ENCODE measurements at regions not wholly inside any gene's neighbourhood (a gene's known extent, or its start where the extent isn't known, plus 50 kb on each side); places are given as distances from the start of the nearest gene placed in this dataset.
"Not testable (repeated sequence)": the region's sequence is repeated elsewhere in the genome, so short reads cannot be mapped to it uniquely, and the experiment has no call there.

DNA sequence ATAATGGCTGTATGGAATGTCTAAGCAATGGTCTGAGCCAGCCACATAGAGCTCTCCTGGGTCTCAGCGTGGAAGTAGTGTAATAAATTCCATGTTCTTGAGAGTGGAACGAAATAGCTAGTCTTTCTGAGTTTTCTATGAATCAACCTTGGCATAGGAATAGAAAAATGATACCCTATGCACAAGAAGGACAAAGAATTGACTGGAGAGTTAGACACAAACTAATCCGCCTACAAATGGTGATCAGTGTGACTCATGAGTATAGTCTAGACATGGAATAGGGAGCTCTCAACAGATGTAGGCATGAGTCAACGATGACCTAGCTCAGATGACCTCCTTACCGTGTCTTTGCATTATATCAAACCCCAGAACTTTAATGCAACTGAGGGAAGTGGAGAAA lies 256.8 kb upstream of the GRIN3A start:
- DNase-seq (ENCODE audit: low read depth, low spot score) = no peak

DNA sequence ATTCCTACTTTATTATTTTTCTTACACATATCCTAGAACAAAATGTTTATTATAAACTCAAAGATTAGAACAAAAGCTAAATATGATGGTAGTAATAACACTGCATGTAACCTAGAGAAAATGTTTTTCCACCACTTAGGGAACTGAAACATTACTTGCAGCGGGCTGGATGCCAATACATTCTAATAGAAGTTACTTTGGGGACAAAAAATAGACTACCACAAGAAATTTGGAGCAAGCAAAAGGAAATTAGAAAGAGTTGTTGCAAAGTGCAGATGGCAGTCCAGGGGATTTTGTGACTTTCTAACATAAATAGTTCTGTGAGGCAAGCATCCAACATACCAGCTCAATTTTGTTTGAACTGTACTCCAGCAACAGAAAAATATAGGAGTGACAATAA lies 255.3 kb upstream of the GRIN3A start:
- DNase-seq (ENCODE audit: low read depth, low spot score) = no peak

DNA sequence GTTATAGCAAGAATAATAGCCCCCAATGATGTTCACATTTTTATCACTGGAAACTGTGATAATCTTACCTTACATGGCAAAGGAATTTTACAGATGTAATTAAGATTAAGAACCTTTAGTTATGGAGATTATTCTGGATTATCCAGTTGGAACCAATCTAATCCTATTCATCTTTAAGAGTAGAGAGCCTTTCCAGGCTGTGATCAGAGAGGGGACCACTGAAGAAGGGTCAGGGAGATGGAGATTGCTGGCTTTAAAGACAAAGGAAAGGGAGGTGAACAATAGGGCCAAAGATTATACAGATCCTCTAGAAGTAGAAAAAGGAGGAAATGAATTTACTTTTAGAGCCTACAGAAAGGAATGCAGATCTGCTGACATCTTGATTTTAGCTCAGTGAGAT lies 253.5 kb upstream of the GRIN3A start:
- no peak for DNase-seq (ENCODE audit: low read depth, low spot score)

DNA sequence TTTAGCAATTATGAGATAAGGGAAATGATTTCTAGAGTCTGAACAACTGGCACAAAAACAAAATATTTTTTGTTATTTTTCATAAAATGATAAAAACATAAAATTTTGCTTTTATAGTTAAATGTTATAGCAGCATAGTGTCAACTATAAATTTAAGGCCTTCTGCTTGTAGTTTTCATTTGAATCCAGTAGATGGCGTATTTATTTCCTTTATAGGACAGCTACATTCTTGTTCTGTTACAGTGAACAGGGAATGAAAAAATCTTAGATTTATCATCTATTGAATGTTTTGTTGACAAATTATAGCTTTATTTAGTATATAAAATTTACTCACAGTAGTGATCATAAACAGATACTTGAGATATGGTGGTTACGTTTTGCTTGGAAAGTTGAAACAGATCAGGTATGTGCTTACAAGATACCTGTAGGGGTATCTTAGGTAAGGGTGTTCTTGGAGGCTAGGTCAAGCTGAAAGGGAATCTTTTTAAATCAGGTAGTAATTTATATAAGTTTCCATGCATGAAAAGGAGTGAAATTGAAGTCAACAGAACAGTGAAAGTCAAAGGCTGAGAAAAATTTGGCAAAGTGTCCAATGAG lies 239.3 kb upstream of the GRIN3A start:
- DNase-seq (ENCODE audit: low read depth, low spot score) = no peak

DNA sequence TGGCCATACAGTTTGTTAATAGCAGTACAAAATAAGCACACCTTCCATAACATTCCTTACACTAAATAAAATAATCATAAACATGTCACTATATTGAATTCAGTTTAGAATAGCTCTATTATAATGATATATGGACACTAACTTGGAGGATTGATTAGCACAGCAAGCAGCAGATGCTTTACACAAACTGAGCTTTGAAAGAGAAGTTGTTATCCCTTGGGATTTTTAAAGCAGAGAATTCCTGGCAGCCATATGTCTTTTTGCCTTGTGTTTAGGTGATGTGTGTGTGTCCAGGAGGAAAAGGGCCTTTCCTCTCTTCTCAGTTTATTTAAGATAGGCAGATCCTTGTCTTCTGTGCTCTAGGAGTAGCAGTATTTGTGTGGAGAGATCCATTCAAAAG lies 232.2 kb upstream of the GRIN3A start:
- no peak for DNase-seq (ENCODE audit: low read depth, low spot score)

DNA sequence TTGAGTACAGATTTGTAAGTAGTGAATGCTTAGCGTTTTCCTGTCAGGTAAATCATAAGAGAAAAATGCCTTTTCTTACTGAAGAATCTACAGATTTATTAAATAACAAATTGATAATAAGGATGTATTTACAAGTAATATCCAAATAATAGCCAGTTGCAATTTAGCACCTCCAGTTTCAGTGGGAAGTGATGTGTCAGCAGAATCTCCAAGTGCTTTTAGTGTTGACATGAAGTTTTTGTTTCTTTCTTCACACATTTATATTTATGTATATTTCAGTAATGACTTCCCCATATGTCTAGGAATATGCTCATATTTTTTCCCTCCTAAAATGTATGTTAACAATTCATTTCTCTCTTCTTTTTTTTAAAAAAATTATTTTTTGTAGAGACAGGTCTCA lies 229.9 kb upstream of the GRIN3A start:
- DNase-seq (ENCODE audit: low read depth, low spot score) = no peak

DNA sequence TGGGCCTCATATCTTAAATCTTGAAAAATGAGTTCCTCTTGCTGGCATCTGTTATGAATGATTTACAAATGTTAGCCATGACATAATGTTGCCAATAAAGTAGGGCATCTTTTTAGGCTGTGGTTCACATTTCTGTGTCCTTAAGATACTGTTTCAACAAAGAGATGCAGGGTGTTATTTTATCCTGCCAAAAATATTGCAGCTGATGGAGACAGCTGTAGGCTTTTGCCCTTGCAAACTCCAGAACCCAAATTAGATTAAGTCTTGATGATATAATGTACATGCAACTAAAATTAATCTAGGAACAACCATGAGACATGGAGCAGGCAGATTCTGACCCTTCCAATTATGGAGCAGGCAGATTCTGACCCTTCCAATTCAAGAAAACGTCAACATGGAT lies 228.2 kb upstream of the GRIN3A start:
- no peak for DNase-seq (ENCODE audit: low read depth, low spot score)

DNA sequence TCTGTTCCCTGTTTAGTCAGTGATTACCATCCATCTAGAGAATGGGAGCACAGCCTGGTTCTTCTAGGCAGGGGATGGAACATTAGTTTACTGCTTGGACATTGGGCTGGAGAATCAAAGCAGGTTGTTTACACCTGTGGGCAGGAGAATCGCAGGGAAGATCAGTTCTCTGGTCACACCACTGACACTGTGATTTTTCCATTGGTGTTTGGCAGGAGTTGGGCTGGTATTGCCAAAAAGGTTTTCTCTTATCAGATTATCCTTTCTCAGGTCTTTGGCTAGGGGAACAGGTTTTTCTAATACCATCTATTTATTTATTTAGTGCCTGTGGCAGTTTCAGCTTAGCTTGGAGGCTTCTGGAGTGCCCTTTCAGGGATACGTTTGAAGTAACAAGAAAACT lies 219.3 kb upstream of the GRIN3A start:
- no peak for DNase-seq (ENCODE audit: low read depth, low spot score)

DNA sequence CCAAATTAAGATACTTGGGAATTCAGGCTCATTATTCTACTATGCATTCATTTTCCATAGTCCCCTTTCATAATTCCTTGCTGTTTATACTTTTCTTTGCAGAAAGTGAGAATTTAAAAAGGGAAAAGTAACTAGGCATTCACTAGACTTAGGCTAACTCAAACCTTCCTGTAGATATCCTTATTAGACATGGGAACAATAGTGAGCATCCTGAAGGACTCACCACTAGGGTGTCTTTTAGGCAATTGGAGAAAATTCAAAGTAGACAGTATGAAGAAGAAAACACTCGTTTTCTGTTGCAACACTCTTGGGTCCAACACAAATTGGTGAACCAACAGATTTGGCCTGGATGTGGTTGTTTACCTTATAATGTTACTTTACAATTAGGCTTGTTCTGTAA lies 213.2 kb upstream of the GRIN3A start:
- DNase-seq (ENCODE audit: low read depth, low spot score) = no peak

DNA sequence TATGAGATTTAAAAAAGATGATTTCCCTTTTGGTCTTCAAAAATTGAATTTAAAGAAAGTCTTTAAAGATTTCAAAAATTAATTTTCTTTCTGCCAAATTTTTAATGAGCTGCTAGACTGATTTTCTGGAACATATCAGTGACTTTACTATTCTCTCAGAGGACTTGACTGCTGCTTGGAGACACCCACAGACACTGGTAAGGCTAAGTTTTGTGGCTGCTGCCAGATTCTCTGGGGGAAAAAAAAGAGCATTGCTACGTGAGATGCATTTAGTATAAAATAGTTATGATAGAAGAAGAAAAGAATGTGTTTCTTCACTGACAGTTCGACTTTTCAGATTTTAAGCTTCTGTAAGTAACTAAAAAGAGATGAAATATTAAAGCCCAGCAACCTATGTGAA lies 193.3 kb upstream of the GRIN3A start:
- no peak for DNase-seq (ENCODE audit: low read depth, low spot score)

DNA sequence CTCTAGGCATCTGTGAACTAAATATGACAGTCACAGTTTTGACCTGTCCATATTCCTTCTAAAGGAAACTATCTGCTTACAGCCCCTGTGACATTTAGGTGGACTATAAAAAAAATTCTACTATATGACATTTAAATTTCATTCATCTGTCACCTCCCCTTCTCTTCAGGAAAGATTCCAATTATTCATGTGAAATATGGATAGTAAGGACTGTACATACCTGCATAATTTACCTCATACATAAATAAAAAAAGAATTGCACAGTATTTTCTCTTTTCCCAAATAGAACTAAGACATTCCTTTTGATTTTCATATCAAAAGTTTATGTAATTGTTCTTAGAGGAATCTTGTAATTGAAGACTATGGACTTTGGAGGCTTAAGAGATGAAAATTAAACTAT lies 192.3 kb upstream of the GRIN3A start:
- DNase-seq (ENCODE audit: low read depth, low spot score) = no peak

DNA sequence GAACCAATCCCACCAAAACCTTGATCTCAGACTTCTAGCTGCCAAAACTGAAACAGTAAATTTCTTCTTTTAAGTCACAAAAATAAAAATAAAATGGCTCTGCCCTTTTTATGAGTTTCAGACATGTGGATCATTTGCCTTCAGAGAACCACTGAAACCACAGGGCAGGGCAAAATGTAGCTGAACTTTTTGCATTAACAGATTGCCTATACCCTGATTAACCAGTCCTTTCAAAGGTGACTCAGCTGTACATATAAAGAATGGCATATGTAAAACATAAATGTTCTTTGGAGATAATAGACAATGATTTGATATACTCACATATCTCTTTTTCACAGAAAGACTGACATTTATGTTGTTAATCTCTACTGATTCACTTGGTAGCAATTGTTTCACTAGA lies 187.1 kb upstream of the GRIN3A start:
- DNase-seq (ENCODE audit: low read depth, low spot score) = no peak

DNA sequence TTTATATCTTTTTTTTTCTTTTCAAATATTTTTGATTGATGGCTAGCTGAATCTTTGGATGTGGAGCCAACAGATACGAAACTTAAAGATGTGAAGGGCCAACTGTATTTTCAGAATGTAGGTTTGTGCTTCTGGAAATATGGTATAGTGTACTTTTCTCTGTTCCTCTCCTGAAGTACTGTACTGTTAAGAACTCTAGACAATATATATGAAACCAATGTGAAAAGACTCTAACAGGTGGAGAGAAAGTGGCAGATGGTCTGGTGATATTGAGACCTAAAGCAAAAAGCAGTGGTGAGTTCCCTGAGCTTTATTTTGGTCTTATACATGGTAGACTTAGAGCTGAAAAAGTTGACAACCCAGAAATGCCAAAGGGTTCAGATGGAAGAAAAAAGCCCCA lies 185.0 kb upstream of the GRIN3A start:
- no peak for DNase-seq (ENCODE audit: low read depth, low spot score)

DNA sequence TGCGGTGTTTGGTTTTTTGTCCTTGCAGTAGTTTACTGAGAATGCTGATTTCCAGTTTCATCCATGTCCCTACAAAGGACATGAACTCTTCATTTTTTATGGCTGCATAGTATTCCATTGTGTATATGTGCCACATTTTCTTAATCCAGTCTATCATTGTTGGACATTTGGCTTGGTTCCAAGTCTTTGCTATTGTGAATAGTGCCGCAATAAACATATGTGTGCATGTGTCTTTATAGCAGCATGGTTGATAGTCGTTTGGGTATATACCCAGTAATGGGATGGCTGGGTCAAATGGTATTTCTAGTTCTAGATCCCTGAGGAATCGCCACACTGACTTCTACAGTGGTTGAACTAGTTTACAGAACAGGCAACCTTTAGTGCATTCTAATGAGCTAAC lies 178.5 kb upstream of the GRIN3A start:
- not testable (repeated sequence) for DNase-seq (ENCODE audit: low read depth, low spot score)

DNA sequence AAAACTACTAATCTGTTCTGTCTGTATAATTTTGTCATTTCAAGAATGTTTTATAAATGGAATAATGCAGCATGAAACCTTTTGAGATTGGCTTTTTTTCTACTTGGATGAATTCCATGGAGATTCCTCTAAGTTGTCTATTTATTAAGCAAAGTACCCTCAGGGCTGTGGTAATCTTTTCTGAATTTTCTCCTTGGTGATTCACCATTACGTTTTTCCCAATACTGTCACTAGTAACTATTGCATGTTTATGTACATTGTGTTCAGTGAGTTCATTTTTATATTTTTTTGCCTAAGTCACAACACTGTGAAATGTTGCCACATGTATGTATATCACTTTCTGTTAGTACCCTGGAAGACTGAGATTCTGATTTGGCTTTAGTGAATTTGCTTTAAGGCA lies 177.0 kb upstream of the GRIN3A start:
- no peak for DNase-seq (ENCODE audit: low read depth, low spot score)

DNA sequence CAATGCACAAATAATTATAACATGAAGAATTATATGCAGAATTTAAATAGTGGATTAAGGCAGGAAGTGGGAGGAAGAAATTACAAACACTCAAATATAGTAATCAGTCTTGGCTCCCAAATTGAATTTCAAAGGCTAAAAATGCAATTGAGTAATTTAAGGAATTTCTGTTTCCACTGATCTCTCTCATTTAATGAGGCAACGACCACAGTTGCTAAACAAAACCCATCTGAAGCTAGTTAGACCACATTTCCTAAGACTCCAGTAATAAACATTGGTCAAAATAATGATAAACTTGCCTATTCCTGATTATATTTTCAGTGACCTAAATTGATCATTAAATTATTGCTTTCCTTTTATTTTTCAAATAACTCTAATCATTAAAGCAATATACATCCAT lies 174.3 kb upstream of the GRIN3A start:
- DNase-seq (ENCODE audit: low read depth, low spot score) = no peak

DNA sequence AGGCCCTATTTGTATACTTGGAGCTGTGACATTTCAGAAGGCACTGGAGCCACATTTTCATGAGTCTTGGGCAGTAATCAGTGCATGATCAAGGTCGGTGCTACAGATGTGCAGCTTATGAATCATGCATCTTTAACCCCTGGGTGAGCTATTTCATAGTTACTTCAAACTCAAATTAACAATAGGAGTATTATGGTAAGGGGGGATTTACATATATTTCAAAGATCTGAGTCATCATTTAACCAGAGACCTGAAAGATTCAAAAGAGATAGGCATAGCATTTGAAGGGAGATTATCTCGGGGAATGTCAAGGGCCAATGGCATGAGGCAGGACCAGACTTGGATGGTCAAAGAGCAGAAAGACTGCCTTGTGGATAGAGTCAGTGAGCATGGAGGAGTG lies 169.0 kb upstream of the GRIN3A start:
- DNase-seq (ENCODE audit: low read depth, low spot score) = no peak

DNA sequence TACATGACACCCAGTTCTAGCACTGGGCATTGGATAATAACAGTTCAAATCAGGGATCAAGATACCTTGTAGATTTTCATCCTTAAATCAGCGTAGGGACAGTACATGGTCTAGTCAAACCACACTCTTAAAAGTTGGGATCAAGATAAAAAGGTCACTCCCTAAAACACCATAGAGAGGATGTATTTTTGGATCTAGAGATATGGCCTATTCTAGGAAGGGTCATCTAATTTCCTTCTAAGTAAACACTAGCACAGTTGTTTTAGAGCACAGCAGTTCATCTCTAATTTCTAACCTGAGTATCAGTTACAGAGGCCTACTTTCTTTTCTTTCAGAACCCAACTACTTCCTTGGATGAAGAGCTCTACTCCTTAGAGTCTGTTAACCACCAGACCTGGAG lies 166.4 kb upstream of the GRIN3A start:
- DNase-seq (ENCODE audit: low read depth, low spot score) = no peak

DNA sequence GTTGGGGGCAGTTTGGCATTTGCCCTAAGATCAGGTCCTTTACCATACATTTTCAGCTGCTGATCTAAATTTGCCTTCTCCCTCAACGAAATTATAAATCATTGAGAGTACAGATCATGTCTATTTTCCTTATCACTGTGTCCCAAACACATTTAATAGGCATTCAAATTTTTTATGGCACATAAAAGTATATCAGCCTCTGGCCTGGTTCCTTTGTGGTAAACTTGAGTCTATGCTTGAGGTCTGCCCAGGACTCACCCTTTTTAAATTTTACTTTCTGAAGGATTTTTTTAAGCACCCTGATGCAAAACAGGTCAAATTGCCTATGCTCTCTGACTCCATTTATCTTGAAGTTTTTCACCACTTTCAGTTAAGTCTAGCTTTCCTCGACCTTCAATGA lies 163.6 kb upstream of the GRIN3A start:
- no peak for DNase-seq (ENCODE audit: low read depth, low spot score)

DNA sequence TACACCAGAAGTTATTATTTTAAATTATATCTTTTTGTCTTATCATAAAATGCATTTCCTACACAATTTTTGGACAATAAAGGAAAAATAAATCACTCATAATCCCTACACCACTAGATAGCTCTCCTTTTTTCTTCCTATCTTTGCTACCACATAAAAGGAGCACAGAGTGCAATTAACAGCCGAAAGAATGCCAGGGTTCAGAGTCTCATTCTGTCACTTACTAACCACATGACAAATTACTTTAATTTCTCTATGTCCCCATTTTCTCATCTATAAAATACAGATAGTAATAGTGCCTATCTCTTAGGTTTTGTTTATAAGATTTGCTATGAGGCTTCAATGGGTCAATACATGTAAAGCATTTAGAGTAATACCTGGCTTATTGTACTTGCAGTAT lies 158.7 kb upstream of the GRIN3A start:
- no peak for DNase-seq (ENCODE audit: low read depth, low spot score)

DNA sequence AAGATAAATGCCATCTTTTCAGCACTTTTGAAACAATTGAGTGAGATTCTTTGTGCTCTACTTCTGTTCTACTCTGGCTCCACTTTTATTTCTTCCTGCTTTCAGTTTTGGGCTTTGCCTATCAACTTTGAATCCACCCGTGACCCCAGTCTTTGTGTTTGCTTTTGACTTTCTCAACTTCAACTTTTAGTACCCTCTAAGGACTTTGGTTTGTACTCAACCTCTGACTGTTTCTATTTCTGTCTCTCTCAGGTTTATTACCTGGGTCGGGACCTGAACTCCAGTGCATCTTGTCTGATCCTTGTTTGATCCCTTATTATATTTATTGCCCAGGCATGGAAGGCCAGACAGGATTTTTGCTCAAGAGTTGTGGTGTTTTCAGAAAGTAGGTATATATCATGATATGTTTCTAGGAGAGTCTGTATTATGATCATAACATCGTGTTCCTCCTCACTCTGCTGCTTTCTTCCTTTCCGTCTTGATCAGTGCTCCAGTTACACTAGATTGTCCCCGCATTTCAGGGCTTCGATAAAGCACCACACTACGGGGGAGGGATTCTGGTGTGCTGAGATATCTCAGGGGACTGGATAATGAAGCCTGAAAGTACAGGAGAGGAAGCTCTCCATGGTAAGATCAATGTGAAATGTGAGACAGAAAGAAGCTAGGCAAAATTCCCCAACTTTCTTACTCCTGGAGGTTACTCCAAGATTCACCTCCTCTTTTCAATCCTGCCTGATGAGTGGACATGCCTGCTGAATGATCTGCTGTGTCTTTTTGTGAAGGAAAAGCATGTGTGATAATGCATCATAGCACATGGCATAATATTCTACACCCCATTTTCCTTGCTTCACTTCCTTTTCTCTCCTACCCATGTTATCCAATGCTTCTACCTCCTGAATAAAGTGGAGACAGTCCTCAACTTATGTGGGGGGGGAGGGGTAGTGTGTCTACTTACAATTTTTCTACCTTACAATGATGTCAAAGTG lies 155.5 kb upstream of the GRIN3A start:
- DNase-seq (ENCODE audit: low read depth, low spot score) = no peak

DNA sequence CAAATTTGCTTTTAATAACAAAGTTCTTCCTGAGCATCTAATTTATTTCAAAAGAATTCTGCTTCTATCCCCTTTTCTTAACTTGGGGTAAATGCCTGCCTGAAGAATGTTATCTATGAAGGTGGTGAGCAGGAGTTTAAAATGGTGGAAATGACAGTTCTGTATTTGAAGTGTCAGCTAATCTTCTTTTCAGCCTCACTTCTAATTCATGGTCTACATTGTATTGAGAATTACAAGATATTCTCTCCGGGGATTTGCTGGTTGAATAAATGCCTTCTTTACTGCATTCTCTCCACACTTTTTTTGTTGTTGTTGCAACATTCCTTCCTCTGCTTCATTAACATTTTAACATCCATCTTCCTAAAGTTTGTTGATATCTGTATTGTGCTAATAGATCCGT lies 143.1 kb upstream of the GRIN3A start:
- DNase-seq (ENCODE audit: low read depth, low spot score) = no peak

DNA sequence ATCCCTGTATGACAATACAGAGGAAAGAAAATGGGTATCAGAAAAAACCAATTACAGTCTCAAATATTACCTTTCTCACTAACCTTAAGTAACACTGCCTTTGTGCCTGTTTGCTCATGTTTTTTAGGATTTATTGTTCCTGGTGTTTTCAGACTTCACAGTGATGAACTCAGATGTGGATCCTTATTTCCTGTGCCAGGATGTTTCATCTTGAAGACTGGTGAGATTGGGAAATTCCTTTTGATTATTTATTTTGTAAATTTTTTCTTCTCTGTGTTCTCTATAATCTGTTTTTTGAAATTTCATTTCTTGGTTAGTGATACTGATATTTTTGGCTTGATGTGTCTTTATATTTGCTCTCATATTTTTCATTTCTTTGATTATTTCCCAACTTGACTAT lies 142.4 kb upstream of the GRIN3A start:
- DNase-seq (ENCODE audit: low read depth, low spot score) = no peak
